Epithelial cell of proximal tubule (primary cell): ENCODE measurements at regions not wholly inside any gene's neighbourhood (a gene's known extent, or its start where the extent isn't known, plus 50 kb on each side); places are given as distances from the start of the nearest gene placed in this dataset.

Source experiments
- DNase-seq: peaks from one replicate; pipeline ENCODE4 v3.0.0-alpha.2; 2011; ENCODE audit warnings: low read depth
- H3K4me3 ChIP-seq: 2 replicates; pipeline ENCODE4 v1.5.1; 2011; ENCODE audit warnings: low read depth, mild to moderate bottlenecking, low read length
- TF ChIP-seq, protein P1 (sequence below): conservative IDR thresholded peaks from 2 replicates; pipeline ENCODE4 v1.5.1; 2012; ENCODE audit warnings: low read depth, mild to moderate bottlenecking, low read length

DNA sequence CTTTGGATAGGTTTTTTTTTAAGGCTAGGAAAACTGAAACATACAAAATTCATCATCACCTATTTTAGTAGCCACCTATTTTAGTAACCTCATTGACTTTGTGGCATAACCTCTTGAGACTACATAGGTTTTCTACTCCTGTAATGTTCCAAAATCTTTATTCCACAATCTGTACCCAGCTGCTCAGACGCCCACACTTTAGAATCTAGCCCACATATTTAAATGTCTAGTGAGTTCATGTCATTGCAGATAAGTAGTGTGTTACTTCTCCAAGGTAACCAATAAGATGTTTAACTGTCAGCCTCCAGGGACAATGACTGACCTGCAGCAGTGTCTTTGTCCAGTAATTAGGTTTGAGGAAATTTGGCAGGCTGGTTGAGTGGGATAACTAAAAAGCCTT is 330.2 kb downstream of the MZT1 start:
- DNase-seq = no peak
- H3K4me3 ChIP-seq = no peak overlapping the region
- TF ChIP-seq, protein P1, sequence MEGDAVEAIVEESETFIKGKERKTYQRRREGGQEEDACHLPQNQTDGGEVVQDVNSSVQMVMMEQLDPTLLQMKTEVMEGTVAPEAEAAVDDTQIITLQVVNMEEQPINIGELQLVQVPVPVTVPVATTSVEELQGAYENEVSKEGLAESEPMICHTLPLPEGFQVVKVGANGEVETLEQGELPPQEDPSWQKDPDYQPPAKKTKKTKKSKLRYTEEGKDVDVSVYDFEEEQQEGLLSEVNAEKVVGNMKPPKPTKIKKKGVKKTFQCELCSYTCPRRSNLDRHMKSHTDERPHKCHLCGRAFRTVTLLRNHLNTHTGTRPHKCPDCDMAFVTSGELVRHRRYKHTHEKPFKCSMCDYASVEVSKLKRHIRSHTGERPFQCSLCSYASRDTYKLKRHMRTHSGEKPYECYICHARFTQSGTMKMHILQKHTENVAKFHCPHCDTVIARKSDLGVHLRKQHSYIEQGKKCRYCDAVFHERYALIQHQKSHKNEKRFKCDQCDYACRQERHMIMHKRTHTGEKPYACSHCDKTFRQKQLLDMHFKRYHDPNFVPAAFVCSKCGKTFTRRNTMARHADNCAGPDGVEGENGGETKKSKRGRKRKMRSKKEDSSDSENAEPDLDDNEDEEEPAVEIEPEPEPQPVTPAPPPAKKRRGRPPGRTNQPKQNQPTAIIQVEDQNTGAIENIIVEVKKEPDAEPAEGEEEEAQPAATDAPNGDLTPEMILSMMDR = no peak

DNA sequence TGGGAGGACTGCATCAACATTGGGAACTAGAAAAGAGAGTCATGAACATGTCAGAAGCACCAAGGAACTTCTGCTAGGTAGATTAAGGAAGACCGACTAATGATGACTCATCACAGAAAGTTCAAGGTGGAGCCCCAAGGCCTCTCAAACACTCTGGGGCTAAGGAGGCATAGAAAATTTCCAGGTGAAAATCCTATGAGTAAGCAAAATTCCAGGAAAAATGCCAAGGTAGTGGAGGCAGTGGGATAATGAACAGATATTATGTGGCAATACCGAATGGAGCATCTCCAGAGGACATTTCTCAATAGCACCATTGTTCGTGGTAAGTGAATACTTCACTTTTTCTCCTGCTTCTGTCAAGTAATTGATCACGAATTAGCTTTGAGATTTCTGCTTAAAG is 336.5 kb downstream of the MZT1 start:
- TF ChIP-seq, protein P1 = no peak
- no peak overlapping the region for H3K4me3 ChIP-seq
- DNase-seq = peak; percentile 96

DNA sequence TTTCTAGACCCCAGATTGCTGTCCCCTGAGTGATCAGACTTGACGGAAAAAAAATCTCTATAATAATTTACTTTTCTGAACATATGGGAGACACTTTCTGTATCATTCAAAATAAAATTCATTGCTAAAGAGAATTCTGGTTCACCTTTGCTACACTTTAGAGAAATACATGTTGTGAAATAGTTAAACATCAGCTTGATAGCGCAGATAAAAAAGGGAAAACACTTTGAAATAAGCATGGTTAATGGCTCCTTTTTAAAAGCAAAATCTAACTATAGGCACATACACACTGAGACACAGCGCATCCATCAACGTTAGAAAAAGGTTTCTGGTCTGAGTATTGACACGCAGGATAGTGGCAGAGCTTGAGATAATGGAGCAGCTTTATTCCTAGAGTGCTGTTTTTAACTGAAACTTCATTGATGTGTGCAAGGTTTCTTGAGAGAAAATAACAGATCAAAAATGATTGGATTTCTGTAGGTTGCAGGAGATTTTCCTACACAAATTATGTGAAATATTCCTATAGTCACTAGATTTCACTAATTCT is 341.2 kb downstream of the MZT1 start:
- TF ChIP-seq, protein P1 = no peak
- DNase-seq = no peak
- no peak overlapping the region for H3K4me3 ChIP-seq

DNA sequence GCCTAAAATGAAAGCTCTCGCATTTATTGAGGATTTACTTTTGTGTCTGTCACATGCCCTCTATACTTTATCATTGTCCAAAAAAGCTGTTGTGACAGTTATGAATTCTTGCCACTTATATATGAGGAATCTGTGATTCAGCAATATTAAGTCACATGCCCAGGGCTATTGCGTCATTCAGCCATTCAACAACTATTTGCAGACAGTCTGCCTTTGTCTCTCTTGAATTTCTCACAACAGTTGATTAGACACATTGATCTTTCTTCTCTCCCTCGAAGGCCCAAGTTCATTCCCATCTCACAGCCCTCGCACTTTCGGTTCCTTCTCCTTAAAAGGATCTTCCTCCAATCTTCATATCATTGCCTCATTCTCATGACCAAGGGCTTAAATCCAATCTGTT is 342.6 kb downstream of the MZT1 start:
- TF ChIP-seq, protein P1 = no peak
- DNase-seq = peak; percentile 32

DNA sequence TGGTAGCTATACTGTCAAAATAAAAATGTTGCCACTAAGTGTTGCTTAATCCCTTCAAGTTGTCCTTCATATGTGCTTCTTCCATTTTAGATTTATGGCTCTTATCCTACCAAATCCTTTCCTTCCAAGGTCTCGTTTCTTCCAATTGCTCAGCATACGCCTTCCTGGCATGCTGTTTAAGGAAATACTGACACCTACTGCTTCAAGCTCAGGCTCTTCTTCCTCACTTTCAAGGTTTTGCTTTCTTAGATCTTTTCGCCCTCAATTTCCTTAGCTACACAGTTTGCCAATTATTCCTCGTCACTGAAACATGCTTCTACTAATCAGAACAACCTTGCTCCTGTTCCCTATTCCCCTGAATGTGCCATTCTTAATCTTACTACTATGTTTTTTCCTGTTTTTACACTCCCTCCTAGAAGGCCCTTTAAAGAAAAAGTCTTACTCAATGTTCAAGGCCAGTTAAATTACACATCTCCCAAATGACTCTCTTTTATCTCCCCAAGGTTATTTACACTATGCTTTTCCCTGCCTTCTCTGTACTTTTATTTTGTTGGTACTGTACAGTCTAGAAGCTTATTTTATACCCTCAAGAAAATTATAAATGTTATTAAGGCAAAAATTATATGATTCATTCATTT is 343.1 kb downstream of the MZT1 start:
- DNase-seq = no peak
- TF ChIP-seq, protein P1 = peak; percentile 12

More for the DNA sequence above, 342.6 kb downstream of the MZT1 start:
- H3K4me3 ChIP-seq = no peak overlapping the region

DNA sequence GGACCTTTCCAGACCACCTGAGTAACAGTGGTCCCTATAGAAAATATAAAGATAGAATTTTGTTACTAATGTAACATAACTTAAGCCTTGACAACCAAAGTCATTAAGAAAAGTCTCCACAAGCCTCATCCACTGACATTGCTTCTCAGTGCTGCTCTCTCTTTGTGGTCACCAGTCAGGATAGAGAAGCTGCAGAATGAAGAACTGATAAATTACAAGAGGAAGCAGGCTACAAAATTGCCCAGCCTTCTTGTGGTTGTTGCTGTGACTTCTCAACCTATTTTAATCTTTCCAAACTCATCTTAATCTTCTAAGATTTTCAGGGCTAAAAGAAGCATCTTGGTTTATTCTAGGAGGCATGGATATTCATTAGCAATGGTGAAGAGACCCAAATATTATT is 343.8 kb downstream of the MZT1 start:
- TF ChIP-seq, protein P1 = no peak
- DNase-seq = no peak
- no peak overlapping the region for H3K4me3 ChIP-seq

More for the DNA sequence above, 343.1 kb downstream of the MZT1 start:
- H3K4me3 ChIP-seq = no peak overlapping the region

DNA sequence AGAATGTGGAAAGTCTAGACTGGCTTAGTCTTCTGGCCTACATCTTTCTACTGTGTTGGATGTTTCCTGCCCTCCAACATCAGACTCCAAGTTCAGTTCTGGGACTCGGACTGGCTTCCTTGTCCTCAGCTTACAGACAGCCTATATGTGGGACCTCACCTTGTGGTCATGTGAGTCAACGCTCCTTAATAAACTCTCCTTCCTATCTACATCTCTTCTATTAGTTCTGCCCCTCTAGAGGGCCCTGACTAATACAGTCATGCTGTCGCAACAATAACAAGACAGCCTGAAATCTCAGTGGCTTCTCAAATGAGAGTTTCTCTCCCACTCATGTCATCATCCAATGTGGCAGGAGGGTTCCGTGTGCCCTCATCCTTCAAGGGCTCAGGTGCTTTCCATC is 347.8 kb downstream of the MZT1 start:
- DNase-seq = no peak
- TF ChIP-seq, protein P1 = no peak
- H3K4me3 ChIP-seq = no peak overlapping the region
